Posterior cingulate gyrus (tissue), 11 donors: ENCODE measurements at regions not wholly inside any gene's neighbourhood (a gene's known extent, or its start where the extent isn't known, plus 50 kb on each side); places are given as distances from the start of the nearest gene placed in this dataset.

ENCODE experiments used
- DNase-seq, 10 donors: peaks; one replicate each; pipeline versions ENCODE4 v3.0.0 to v3.0.0-alpha.2; 2020 to 2021; ENCODE audit warnings: mixed read lengths in 3 of 10
- intact Hi-C: fragments of 100-400 bp; cut with DNase I; formaldehyde crosslinking; loops from one replicate; pipeline ENCODE4 v1.15.1; 2023

DNA sequence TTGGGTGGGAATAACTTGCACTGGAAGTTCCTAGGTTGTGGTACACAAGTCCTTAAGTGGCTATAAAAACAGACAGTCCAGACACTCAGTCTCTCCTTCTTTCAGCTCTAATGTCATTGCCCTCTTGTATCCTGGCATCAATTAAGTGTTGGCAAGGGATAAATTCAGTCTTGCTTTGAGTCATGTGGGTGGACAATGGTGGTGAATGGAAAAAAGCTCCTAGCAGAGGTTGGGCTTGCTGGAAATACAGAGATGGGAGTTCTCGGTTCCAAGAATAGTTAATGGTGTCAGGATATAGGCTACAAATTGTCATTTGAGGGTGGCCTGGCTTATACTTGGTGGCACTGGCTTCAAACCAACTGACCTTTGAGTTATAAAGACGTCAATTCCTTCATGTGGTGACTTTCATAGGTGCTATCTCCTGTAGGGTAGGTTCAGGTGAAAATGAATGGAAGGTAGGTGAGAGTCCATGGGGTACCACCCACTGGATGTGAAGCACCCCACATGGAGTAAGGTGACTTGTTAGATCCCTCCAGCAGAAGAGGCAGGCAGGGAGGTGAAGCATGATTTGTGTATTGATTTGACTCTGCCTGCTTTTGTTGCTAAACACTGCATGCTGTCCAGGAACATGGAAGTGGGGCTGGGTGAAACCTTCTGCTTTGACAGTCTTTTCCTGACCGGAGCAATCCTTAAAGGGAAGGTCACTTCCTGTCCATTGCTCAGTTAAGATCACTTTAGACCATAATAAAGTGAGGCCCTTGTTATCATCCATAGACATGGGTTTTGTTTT is 102.0 kb downstream of the LACC1 start:
- DNase-seq = no peak
- intact Hi-C loops = no loop called here

DNA sequence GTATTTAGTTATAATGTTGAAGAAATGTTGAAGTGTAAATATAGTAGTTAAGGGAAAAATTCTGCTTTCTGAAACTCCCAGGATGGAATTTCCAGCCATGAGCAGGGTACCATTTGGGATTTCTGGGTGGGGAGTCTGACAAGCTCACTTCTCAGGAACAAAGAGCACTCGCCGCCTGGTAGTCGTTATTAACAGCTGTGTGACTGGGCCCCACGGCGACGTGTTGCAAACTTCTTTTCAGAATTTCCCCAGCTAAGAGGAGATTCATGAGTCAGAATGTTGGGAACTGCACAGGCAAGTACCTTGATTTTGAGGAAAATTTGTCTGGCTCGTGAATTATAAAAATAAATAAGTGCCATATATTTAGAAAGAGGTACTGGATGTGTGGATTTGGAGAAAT is 103.7 kb downstream of the LACC1 start:
- peak in 1 of 10 donors; percentile 66 for DNase-seq
- intact Hi-C loops = no loop called here

DNA sequence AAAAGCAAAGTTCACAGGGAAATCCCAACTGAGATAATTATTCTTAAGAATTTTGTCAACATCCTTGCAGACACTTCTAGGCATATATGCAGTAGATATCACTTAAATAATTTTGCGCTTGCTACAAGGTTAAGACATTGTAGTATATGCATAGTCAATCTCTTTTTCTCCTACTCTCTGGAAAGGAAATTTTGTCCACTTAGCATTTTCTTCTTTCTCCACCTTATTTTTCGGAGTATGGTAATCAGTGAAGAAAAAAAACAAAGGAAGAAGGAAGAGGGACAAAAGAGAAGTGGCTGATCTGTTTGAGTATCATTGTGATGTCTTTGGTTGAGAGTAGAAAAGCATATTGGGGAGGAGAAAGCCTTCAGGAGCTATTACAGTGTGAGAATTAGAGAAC is 104.6 kb downstream of the LACC1 start:
- intact Hi-C loops = no loop called here
- no peak for DNase-seq

DNA sequence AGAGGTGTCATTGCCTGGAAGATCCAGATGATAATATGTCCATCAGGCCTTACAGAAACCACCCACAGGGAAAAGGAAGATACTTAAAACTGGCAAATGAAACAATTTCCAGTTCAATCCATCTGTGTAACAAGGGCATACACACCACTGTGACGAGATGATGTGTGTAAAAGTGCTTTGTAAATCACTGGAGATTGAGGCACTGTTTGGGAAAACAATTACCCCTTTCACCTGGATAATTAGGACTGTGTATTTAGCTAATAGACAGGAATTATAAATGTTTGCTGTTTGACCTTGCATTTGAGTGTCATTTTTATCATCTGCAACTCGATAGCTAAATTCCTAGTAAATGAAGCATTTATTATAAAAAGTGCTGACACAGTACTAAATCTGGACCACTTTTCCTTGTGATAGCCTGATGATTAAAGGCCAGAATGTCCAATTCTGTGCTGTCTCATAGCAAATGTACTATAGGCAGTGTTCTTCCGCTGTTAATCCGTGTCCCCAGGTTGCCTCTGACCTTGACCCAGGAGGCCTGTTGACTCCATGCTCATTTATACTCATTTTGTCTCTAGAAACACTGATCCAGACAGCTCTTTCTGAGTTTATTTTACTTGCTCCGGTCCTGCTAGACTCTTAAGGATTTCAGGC is 105.8 kb downstream of the LACC1 start:
- no peak for DNase-seq
- intact Hi-C loops = no loop called here

DNA sequence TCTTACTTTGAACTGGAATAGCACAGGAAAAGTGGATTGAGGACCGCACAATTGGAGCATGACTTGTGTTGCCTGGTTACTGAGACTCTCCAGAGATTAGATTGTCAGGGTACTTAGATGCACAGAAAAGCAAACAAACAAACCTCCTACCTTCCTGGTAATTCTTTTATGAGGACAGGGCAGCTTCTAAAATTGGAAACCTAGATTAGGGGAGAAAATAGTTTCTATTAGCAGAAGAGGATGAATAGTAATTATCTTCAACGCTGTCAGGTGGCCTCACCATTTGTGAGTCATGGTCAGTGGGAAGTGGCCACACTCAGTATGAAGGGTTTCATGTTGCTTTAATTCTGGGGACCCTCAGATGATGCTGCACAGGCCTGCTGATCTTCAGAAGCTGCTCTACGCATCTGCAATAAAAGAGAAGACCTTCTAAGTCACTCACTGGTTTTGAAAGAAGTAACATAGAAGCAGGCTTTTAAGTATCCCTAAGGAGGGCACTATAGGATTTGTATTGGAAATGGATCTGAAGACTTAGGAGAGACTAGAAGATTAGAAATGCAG is 106.8 kb downstream of the LACC1 start:
- no peak for DNase-seq
- intact Hi-C loops = no loop called here

DNA sequence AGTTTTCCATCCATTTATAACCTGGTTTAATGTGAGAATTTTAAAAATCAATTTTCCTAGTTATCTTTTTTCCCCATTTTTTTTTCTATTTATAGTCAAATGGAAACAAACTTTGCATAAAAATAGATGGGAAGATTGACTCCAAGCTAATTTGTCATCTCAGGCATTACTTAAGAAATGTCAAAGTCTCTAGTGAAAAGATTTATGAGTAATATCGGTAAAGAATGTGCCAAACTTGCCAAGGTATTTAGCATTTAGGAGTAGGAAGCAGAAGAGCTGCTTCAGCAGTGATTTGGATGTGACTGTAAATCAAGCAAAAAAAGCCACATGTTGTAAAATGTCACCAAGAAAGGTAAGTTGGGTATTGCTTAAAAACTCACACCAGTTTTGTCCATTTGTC is 108.6 kb downstream of the LACC1 start:
- no peak for DNase-seq
- intact Hi-C loops = no loop called here

DNA sequence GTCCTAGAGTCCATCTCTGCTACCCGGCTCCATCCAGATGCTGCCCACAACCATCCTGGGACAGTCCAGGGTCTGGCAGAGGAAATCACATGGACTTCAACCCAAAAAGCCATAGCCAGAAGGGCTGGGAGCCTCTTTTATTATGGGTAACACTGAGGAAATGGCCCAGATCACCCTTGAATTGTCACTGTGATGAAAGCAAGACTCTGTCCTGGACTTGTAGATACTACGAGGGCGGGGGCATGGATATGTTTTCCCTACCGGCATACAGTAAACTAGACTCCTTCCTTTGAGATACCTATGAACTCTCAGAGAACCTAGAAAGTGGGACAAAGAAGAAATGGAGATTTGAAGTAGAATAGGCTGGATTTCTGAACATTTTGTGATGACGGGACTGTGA is 110.3 kb downstream of the LACC1 start:
- DNase-seq = no peak

DNA sequence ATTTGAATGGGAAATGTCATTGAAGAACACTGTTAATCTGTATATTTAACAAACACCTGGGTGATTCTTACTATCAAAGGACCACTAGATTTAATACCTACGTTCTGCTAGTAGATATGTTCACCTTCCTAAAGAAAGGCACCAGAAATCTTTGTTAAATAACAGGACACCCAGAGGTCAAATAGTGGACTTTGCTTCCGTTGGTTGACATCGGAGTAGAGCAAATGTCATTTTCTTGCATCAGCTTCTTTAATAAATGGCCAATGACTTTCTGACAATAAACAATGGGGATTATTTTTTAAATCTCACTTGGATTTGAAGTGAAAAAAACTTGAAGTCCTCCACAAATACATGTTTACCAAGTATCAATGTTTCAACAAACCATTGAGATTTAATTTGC is 111.1 kb downstream of the LACC1 start:
- intact Hi-C loops = no loop called here
- no peak for DNase-seq

More for the DNA sequence above, 110.3 kb downstream of the LACC1 start:
- intact Hi-C loops = no loop called here

DNA sequence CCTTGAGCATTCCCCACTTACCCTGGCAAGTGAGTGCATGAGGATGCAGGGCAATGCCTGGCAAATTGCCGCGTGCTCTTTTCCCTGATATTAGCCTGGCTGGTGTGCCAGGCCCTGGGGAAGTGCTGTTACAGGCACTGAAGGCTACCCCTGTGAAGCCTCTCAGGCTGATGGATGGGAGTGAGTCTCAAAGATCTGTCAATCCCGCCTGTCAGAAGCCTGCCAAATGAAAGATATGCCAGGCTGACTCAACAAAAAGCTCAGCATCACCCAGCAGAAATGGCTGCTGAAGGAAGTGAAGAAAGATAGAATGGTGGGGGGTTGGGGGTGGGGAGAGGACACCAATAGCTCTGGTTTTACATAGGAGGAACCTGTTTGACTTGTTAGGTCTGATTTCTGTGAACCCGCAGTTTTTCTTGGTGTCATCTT is 112.1 kb downstream of the LACC1 start:
- intact Hi-C loops = no loop called here
- no peak for DNase-seq

DNA sequence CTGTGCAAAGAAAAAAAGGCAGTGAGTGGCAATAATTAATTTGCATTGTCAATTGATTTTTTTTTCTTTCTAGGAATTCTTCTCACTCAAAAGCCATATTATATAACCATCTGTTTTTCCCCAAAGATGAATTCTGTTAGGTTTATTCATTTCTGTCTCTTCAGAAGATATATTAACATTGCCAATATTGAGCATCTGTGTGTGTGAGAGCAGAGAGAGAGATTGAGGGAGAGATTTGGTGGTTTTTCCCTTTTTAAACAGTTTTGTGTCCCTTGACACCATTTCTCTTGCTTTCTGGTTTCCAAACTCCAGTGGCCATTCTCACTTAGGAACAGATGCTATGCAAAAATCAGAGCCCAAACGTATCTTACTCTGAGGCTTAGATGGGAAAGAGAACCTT is 112.5 kb downstream of the LACC1 start:
- intact Hi-C loops = no loop called here

DNA sequence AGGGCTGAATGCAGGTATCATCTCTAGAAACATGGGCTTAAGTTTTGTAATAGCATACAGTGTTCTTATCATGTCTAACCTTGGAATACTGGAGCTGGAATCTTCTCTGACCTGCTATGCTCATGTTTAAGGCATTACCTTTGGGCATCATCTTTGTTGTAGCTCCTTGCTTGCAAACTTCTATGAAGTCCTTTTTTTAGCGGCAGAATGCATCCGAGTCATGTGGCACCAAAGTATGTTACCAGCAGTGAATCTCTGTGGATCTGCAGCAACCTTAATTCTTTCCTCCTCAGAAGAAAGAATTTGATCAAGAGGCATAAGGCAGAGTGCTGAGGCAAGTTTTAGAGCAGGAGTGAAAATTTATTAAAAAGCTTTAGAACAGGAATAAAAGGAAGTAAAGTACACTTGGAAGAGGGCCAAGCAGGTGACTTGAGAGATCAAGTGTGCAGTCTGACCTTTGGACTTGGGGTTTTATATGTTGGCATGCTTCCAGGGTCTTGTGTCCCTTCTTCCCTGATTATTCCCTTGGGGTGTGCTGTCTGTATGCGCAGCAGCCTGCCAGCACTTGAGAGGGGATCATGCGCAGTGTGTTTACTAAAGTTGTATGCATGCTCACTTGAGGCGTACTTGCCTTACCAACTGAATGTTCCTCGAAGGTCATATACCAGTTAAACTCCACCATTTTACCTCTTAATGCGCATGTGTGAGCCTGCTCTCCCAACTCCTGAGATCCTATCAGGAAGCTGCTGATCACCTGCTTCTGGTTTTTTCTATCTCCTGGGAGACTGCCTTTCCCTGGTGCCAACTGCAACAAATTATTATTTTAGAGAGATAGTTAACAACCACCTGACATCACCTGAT is 115.5 kb downstream of the LACC1 start:
- no peak for DNase-seq
- intact Hi-C loops = no loop called here

More for the DNA sequence above, 112.5 kb downstream of the LACC1 start:
- no peak for DNase-seq

DNA sequence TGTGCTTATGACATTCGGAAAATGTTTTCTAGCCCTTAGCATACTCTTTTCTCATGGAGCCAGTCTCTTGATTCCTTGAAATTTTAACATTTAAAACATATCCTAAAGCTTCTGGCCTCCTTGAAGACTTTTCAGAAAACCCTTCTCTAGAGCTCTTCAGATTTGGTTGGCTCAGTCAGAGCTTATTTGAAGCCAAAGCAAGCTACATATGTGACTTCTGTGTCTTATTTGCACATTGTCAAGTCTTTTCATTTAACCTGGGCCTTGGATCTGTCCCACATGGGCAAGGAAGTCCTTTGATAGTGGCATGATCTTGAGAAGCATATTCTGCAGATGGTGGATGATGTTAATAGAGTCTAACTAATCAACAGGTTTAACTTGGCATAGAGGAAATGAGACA is 116.5 kb downstream of the LACC1 start:
- intact Hi-C loops = no loop called here
- no peak for DNase-seq

DNA sequence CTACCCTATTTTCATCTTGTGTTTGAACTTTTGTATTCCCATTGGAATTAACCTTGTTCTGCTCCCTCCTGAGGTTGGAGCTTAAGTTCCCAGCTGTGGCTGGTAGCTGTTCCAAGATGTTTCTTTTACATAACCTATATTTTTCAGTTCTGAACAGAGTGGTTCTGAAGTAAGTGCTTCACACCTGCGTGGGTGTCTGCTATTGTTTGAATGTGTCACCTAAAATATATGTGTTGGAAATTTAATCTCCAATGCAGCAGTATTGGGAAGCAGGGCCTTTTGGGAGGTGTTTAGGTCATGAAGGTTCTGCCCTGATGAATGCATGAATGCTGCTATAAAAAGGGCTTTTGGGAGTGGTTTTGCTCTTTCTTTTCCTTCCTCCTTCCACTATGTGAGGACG is 123.8 kb downstream of the LACC1 start:
- intact Hi-C loops = no loop called here
- no peak for DNase-seq

DNA sequence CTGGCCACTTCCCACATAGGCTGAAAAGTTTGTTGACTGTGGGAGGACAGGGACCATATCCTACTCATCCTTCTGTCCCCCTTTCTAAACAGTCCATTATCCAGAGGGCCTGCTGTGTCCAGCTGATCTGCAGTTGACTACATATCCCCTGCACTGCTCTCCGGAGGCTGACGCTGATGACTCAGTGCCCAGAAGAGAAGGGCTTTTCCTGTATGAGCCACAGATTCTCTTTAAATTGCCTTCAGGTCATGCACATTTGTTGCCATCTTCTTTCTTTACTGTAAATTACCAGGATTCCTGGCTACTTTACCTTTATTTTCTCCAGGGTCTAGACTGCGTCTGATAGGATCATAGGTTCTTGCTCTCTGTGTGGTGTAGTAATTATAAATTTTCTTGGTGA is 125.2 kb downstream of the LACC1 start:
- intact Hi-C loops = no loop called here

DNA sequence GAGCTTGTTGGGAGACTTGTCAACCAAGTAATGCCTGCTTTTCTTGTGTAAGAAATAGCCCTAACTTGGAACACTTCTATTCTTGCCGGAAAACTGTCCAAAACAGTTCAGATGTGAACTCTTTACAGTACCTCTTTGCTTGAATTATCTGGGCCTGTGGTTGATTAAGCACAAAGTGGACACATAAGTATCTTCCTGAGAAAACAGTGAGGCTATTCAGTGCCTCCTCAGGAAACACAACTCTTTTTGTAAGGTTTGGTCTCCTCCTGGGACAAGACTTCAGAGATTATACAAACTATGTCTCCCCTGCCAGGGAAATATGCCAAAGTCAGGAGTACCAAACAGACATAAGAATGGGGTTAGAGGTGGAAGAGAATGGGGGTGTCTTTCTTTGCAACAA is 127.7 kb downstream of the LACC1 start:
- intact Hi-C loops = no loop called here
- DNase-seq = no peak

More for the DNA sequence above, 125.2 kb downstream of the LACC1 start:
- DNase-seq = no peak

DNA sequence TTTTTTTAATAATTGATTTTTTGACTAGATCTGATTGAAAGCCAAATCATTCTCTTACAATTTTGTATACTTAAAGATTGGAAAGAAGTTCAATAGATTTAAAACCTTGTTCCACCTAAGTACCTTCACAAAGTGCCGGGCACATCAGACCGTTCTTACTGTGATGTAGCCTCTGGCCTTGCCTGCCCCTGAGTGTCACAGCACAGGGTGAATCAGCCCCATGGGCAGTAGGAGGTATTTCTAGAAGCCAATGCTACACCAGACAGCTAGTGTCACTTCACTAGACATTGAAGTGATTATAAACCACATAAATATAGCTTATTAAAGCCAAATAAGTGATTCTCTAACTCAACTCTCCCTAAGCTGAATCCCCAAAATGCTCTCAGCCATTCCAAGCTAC is 131.3 kb downstream of the LACC1 start:
- no peak for DNase-seq
- intact Hi-C loops = no loop called here

DNA sequence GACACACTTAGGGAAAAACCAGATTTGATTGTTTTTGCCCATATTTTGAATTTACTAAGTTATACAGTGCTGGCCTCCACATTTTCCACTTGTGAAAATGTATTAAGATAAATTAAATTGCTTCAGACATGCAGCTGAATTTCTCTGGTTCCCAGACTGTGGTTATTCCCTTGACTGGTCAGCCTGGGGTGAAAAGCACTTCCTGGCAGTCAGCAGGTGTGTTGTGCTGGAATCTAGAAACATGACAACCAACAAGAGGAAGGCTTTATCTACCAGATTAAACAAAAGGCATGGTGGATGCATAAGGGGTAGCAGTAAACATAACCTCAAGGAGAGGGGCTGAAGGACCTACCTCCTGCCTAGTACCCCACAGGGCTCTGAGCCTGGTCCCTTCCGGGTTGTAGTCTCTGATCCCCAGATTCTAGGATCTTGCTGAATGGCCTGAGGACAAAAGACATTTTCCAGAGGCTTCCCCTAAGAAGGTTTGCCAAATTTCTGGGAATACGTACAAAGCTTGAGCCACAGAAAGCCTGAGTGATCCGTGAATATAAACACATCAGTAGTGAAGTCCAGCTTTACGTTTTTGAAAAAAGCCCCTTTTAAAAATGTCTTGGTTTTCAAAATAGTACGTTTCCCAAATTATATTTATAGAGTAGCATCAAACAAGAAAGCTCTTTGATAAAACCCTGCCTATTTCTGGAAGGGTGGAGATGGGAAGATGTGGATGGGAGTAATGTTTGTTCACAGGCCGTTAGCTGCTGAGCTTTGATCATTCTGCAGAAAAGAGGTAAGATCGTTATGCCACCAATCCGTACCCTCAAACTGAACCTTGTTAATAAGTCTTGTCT is 133.4 kb downstream of the LACC1 start:
- DNase-seq = no peak
- intact Hi-C loops = no loop called here

DNA sequence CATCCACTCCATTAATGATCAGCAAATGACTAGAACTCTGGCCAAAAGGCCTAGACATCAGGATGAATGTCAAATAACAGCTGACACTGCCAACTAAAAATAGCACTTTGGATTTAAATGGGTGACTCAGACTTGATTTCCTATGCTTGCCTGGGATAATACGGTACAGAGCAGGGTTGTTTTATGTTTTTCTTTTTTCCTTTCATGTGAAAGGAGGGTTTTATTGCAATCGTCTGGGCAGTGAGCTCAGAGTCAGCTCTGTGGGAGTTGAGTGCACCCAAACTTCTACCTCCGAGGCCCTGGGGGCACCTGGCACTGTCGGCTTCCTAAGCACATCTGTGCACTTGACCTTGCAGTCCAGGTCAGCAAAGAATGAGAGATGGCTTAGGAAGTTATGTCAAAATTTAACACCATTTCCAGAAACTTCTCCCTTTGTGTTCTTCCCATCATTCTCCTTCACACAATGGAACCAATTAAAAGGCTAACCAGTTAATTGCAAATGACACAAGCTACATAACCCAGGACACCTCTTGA is 134.1 kb downstream of the LACC1 start:
- intact Hi-C loops = no loop called here
- DNase-seq = no peak

DNA sequence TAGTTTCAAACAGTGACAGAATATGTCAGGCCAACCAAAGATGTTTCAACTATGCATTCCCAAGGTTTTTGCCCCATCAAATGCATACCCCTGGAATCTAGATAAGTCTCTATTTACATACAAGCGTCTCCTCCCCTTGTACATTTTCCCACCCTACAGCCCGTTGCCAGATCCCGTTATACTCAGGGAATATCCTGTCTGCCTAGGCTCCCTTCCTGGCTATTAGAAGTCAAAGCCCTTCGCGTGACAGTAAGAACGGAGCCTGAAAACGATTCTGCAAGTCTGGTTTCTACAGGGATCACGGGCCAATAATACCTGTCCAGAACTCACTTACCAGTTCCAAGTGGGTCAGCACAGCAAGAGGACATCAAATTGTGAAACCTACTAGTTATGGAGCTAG is 134.8 kb downstream of the LACC1 start:
- DNase-seq = no peak
- intact Hi-C loops = no loop called here

DNA sequence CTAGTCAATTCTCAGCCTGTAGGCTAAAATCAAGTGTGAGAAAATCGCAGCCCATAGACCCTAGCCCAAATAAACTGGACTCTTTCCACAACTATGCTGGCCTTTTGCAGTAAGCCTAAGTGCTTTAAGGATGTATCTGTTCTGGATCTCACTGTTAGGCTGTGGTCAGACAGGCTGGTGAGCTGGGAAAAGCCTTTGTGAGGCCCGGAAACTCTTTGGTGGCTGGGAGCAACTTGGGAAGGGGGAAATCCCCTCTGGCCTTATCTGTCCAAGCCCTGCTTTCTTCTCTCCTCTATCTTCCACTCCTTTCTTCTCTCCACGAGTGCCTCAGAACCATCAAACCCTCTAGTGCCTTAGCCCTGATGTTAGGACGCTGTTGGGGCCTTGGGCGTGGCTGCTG is 135.4 kb downstream of the LACC1 start:
- intact Hi-C loops = no loop called here
- no peak for DNase-seq
